Gastrocnemius medialis (tissue), 4 donors: ENCODE measurements at regions not wholly inside any gene's neighbourhood (a gene's known extent, or its start where the extent isn't known, plus 50 kb on each side); places are given as distances from the start of the nearest gene placed in this dataset.

ENCODE experiments used
- CTCF ChIP-seq, 5 experiments: fragments of 450-650 bp in 3 of 5; fragments of 200-600 bp in 2 of 5; sonication (generic) in 2 of 5; IDR thresholded peaks in 4 of 5; conservative IDR thresholded peaks in 1 of 5; 1 replicate in 4 of 5; 2 replicates in 1 of 5; pipeline ENCODE4 v1.5.1; 2016 to 2019; ENCODE audit warnings: antibody characterized with exemption in 5 of 5, mild to moderate bottlenecking in 3 of 5, moderate library complexity in 3 of 5
- POLR2A ChIP-seq, 2 donors: fragments of 450-650 bp; IDR thresholded peaks; one replicate each; pipeline ENCODE4 v1.6.1; 2017; ENCODE audit warnings: antibody characterized with exemption in 2 of 2, mild to moderate bottlenecking in 2 of 2, moderate library complexity in 2 of 2

DNA sequence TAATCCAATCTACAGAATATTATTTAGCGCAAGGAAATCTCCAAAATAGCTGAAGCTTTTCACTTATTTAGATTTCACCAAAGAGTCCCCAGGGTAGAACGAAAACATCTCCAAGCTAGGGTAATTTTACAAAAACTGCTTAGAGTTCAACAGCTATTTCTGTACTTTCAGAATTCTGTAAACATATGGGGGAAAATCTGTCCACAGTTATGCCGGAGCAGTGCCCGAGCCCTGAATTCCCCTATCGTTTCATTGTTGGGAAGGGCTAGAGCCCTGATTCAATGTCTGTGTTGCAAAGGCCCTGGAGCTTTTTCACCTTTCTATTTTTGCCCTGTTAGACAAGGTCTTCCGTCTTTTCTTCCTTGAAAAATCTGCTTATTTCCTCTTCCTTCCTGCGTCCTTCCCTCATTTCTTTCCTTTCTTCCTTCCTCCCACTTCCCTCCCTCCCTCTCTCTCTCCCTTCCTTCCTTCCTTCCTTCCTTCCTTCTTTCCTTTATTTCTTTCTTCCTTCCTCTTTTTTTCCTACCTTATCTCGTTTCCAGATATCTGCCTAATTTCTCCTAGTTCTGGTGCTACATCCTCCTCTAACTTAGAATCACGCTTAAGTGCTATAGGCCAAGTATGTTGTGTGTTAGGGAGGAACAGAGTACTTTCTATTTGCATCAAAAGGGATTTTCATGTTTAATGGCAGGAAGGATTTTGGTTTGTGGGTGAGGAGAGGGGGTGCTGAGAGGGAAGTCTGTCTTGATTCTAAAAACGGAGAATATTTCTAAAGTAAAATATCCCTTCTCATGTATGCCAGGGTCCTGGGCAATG lies 122.5 kb upstream of the BMP2 start:
- TF ChIP-seq CTCF (IDR thresholded peaks at IDR 0.05 in 4 of 5, conservative IDR thresholded peaks at IDR 0.05 in 1 of 5) (no peak), POLR2A (IDR thresholded peaks at IDR 0.05) (no peak)
